Vagina (tissue), 2 donors: ENCODE measurements at regions not wholly inside any gene's neighbourhood (a gene's known extent, or its start where the extent isn't known, plus 50 kb on each side); places are given as distances from the start of the nearest gene placed in this dataset.
"Not testable (repeated sequence)": the region's sequence is repeated elsewhere in the genome, so short reads cannot be mapped to it uniquely, and the experiment has no call there.

ENCODE experiments used
- DNase-seq, 2 donors: peaks; one replicate each; pipeline ENCODE4 v3.0.0-alpha.2; 2017; ENCODE audit errors: extremely low spot score in 2 of 2
- H3K27ac ChIP-seq: fragments of 200-600 bp; sonication (generic); one replicate; pipeline ENCODE4 v1.5.1; 2019
- H3K27me3 ChIP-seq: fragments of 200-600 bp; sonication (generic); one replicate; pipeline ENCODE4 v1.5.1; 2019
- H3K36me3 ChIP-seq, 2 donors: fragments of 200-600 bp; sonication (generic); one replicate each; pipeline ENCODE4 v1.5.1; 2017 to 2019
- H3K4me1 ChIP-seq: fragments of 200-600 bp; sonication (generic); one replicate; pipeline ENCODE4 v1.5.1; 2019
- H3K4me3 ChIP-seq, 2 donors: fragments of 200-600 bp; sonication (generic); 1 replicate in 1 of 2; 2 replicates in 1 of 2; pipeline ENCODE4 v1.5.1; 2016 to 2019
- H3K9me3 ChIP-seq: fragments of 200-600 bp; sonication (generic); one replicate; pipeline ENCODE4 v1.5.1; 2019
- POLR2A ChIP-seq, 2 donors: fragments of 450-650 bp; IDR thresholded peaks; one replicate each; pipeline ENCODE4 v1.6.1; 2017; ENCODE audit warnings: antibody characterized with exemption in 2 of 2, mild to moderate bottlenecking in 2 of 2, moderate library complexity in 2 of 2
- POLR2AphosphoS5 ChIP-seq, 2 donors: sonication (generic); formaldehyde crosslinking; IDR thresholded peaks; one replicate each; pipeline ENCODE4 v1.9.0; 2017; ENCODE audit warnings: antibody characterized with exemption in 2 of 2, mild to moderate bottlenecking in 2 of 2, low read depth in 1 of 2; ENCODE audit not compliant: insufficient read depth in 1 of 2
- intact Hi-C: fragments of 100-400 bp; cut with DNase I; formaldehyde crosslinking; loops from one replicate; pipeline ENCODE4 v1.15.1; 2023
- TF ChIP-seq, protein P1 (sequence below), 3 experiments: fragments of 450-650 bp in 2 of 3; fragments of 200-600 bp in 1 of 3; sonication (generic) in 1 of 3; IDR thresholded peaks; one replicate each; pipeline ENCODE4 v1.5.1; 2017 to 2019; ENCODE audit warnings: antibody characterized with exemption in 3 of 3, mild to moderate bottlenecking in 2 of 3, moderate library complexity in 2 of 3

DNA sequence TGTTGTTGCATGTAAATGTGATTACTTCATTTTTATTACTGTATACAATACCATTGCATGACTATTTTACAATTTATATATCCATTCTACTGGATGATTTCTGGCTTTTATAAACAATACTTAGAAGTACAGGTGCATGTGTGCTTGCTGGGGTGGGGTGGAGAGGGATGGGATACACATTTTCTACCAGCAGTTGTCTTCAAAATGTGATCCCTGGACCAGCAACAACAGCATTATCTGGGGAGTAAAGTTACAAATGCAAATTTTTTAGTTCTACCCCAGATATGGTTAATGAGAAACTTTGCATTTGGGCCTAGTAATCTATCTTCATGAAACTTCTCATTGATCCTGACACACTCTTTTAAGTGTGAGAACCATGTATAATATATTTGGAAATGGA lies 905.4 kb upstream of the ATXN7L3B start:
- intact Hi-C loops, result no loop called here
- Histone ChIP-seq H3K27ac (no peak overlapping the region), H3K36me3 (no peaks in the 10 kb centered on the region)

DNA sequence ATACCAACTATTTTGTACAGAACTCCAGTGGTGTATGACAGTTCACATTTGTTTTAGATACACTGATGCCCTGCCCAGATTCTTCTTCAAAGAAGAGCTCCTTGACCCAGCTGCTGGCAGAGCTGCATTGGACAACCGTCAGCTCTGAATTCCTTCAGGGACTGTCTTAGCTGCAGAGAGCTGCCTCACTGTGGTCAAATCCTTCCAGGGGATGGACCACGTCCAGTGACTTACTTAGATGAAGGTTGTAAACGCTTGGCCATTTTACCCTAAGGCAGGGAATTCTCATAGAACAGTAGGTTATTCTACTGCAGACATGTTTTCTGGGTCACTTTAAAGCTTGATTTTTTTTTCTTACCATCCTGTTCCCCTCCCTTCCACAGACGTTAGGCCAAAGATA lies 905.0 kb upstream of the ATXN7L3B start:
- Histone ChIP-seq H3K4me1 (no peaks in the 10 kb centered on the region), H3K4me3 (no peak overlapping the region), H3K27ac (no peak overlapping the region), H3K36me3 (no peaks in the 10 kb centered on the region), H3K27me3 (no peaks in the 10 kb centered on the region), H3K9me3 (no peaks in the 10 kb centered on the region)
- intact Hi-C loops, result no loop called here
- TF ChIP-seq POLR2A (IDR thresholded peaks at IDR 0.05), result no peak
- TF ChIP-seq, protein P1, sequence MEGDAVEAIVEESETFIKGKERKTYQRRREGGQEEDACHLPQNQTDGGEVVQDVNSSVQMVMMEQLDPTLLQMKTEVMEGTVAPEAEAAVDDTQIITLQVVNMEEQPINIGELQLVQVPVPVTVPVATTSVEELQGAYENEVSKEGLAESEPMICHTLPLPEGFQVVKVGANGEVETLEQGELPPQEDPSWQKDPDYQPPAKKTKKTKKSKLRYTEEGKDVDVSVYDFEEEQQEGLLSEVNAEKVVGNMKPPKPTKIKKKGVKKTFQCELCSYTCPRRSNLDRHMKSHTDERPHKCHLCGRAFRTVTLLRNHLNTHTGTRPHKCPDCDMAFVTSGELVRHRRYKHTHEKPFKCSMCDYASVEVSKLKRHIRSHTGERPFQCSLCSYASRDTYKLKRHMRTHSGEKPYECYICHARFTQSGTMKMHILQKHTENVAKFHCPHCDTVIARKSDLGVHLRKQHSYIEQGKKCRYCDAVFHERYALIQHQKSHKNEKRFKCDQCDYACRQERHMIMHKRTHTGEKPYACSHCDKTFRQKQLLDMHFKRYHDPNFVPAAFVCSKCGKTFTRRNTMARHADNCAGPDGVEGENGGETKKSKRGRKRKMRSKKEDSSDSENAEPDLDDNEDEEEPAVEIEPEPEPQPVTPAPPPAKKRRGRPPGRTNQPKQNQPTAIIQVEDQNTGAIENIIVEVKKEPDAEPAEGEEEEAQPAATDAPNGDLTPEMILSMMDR (IDR thresholded peaks at IDR 0.05), result no peak
- no peak for TF ChIP-seq POLR2AphosphoS5 (IDR thresholded peaks at IDR 0.05; ENCODE audit: insufficient read depth in 1 of 2, low read depth in 1 of 2)
- DNase-seq, result no peak

More for the DNA sequence above, 905.4 kb upstream of the ATXN7L3B start:
- Histone ChIP-seq H3K4me3 (no peak overlapping the region), H3K4me1 (no peaks in the 10 kb centered on the region), H3K9me3 (no peaks in the 10 kb centered on the region), H3K27me3 (no peaks in the 10 kb centered on the region)
- TF ChIP-seq POLR2AphosphoS5 (IDR thresholded peaks at IDR 0.05; ENCODE audit: insufficient read depth in 1 of 2, low read depth in 1 of 2), result no peak
- TF ChIP-seq POLR2A (IDR thresholded peaks at IDR 0.05), result no peak
- TF ChIP-seq, protein P1 (IDR thresholded peaks at IDR 0.05), result no peak
- no peak for DNase-seq

DNA sequence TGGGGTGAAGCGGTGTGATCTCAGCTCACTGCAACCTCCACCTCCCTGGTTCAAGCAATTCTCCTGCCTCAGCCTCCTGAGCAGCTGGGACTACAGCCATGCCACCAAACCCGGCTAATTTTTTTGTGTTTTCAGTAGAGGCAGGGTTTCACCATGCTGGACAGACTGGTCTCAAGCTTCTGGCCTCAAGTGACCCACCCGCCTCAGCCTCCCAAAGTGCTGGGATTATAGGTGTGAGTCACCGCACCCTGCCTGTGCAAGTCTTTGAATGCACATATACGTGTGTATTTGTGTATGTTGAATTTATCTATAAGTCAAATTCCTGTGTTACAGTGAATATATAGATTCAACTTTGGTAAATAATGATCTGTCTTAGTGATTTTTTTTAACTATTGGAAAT lies 898.2 kb upstream of the ATXN7L3B start:
- intact Hi-C loops, result loop anchor here (2.0 kb wide), 1 partner anchor 21 kb away; no protein-coding TSS in a partner anchor
- H3K36me3 ChIP-seq, H3K27me3 ChIP-seq, H3K4me1 ChIP-seq, DNase-seq, H3K4me3 ChIP-seq, H3K9me3 ChIP-seq, H3K27ac ChIP-seq: not testable (repeated sequence)

DNA sequence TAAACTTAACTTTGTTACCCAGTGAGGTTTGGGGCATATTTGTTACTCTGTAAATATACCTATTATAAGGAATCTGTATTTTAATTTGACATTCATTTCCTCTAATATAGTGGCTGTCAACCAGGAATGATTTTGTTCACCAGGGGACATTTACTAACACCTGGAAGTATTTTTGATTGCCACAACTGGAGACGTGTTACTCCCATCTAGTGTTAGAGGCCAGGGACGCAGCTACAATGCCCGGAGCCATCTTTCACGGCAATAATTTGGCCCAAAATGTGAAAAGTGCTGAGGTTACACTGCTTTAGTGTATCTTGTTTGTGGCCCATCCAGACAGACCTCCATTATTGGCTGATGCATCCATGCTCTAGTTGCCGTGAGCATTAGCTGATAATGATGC lies 881.3 kb upstream of the ATXN7L3B start:
- H3K36me3 ChIP-seq, result no peaks in the 10 kb centered on the region
- no peaks in the 10 kb centered on the region for H3K9me3 ChIP-seq
- TF ChIP-seq POLR2A (IDR thresholded peaks at IDR 0.05), result no peak
- TF ChIP-seq POLR2AphosphoS5 (IDR thresholded peaks at IDR 0.05; ENCODE audit: insufficient read depth in 1 of 2, low read depth in 1 of 2), result no peak
- TF ChIP-seq, protein P1 (IDR thresholded peaks at IDR 0.05), result no peak

DNA sequence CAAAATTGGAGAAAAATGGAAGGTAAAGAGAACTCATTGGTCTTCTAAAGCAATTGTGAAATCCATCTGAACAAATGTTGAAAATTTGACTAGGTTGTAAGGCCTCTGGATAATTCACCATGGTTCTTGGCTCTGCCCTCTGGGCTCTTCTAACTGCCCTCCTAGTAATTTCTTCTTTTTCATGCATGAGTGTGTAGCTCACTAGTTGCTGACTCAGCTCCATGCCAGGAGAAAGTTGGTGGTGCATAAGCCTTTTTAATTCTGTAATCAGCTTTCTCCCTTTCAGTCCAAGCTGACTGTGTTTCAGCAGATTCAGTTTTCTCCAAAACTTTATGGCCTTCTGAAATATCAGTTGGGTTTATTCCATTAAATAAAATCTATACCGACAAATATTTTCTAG lies 877.8 kb upstream of the ATXN7L3B start:
- Histone ChIP-seq H3K4me3 (no peak overlapping the region), H3K27me3 (no peaks in the 10 kb centered on the region), H3K9me3 (no peaks in the 10 kb centered on the region), H3K4me1 (no peaks in the 10 kb centered on the region), H3K36me3 (no peaks in the 10 kb centered on the region), H3K27ac (no peak overlapping the region)
- no peak for TF ChIP-seq POLR2A (IDR thresholded peaks at IDR 0.05)
- TF ChIP-seq, protein P1 (IDR thresholded peaks at IDR 0.05), result no peak
- no peak for TF ChIP-seq POLR2AphosphoS5 (IDR thresholded peaks at IDR 0.05; ENCODE audit: insufficient read depth in 1 of 2, low read depth in 1 of 2)
- no peak for DNase-seq
- intact Hi-C loops, result loop anchor here (2.0 kb wide), 1 partner anchor 21 kb away; no protein-coding TSS in a partner anchor

More for the DNA sequence above, 881.3 kb upstream of the ATXN7L3B start:
- intact Hi-C loops, result no loop called here
- Histone ChIP-seq H3K27me3 (no peaks in the 10 kb centered on the region), H3K4me3 (no peak overlapping the region), H3K27ac (no peak overlapping the region), H3K4me1 (no peaks in the 10 kb centered on the region)
- no peak for DNase-seq

DNA sequence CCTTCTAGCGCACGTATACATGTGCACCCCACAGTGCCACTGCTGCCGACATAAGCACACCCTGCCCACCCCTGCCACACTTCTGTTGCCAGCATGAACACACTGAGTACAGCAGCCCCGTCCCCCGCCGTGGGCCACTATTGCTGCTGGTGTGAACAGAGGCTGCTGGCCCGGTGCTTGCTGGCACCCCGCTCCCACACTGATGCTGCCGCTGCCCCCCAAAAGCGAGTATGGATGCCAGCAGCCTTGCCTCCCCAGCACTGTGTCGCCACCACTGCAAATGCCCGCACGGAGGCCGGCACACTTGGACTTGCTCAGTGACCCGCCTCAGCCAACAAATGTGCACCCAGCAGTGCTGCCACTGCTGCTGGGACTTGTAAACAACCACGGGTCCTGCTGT lies 872.4 kb upstream of the ATXN7L3B start:
- DNase-seq, result no peak
- intact Hi-C loops, result no loop called here
- no peaks in the 10 kb centered on the region for H3K4me1 ChIP-seq
- H3K4me3 ChIP-seq, result no peak overlapping the region
- H3K27me3 ChIP-seq, result no peaks in the 10 kb centered on the region
- no peak overlapping the region for H3K27ac ChIP-seq
- TF ChIP-seq, protein P1 (IDR thresholded peaks at IDR 0.05), result no peak
- TF ChIP-seq POLR2AphosphoS5 (IDR thresholded peaks at IDR 0.05; ENCODE audit: insufficient read depth in 1 of 2, low read depth in 1 of 2), result no peak
- TF ChIP-seq POLR2A (IDR thresholded peaks at IDR 0.05), result no peak
- no peaks in the 10 kb centered on the region for H3K9me3 ChIP-seq
- H3K36me3 ChIP-seq, result no peaks in the 10 kb centered on the region

DNA sequence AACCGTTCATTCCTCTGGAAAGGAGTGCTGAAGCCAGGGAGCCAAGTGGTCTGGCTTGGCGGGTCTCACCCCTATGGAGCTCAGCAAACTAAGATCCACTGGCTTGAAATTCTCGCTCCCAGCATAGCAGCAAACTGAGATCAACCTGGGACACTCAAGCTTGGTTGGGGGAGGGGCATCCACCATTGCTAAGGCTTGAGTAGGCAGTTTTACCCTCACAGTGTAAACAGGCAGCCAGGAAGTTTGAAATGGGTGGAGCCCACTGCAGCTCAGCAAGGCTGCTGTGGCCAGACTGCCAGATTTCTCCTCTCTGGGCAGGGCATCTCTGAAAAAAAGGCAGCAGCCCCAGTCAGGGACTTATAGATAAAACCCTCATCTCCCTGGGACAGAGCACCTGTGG lies 866.1 kb upstream of the ATXN7L3B start:
- H3K36me3 ChIP-seq, H3K27ac ChIP-seq, H3K4me1 ChIP-seq, H3K4me3 ChIP-seq, intact Hi-C loops, DNase-seq, H3K9me3 ChIP-seq, H3K27me3 ChIP-seq: not testable (repeated sequence)
